BLaER1 treated with 17β-estradiol and CSF1 and Interleukin-3, amounts not matched to agents 10 nM and 100 nM (cell line): ENCODE measurements at regions not wholly inside any gene's neighbourhood (a gene's known extent, or its start where the extent isn't known, plus 50 kb on each side); places are given as distances from the start of the nearest gene placed in this dataset.

Experiments used
- H3K27ac ChIP-seq, 11 experiments: shearing (Covaris generic); formaldehyde crosslinking; 2 replicates each; pipeline ENCODE4 v1.8.1; 2022
- H3K27me3 ChIP-seq, 11 experiments: shearing (Covaris generic); formaldehyde crosslinking; 2 replicates each; pipeline ENCODE4 v1.8.1; 2022
- H3K36me3 ChIP-seq, 11 experiments: shearing (Covaris generic); formaldehyde crosslinking; 2 replicates each; pipeline ENCODE4 v1.8.1; 2022
- H3K4me1 ChIP-seq, 10 experiments: shearing (Covaris generic); formaldehyde crosslinking; 2 replicates each; pipeline ENCODE4 v1.8.1; 2022
- H3K4me2 ChIP-seq, 11 experiments: shearing (Covaris generic); formaldehyde crosslinking; 2 replicates each; pipeline ENCODE4 v1.8.1; 2022
- H3K4me3 ChIP-seq, 10 experiments: shearing (Covaris generic); formaldehyde crosslinking; 2 replicates each; pipeline ENCODE4 v1.8.1; 2022
- H3K9ac ChIP-seq, 11 experiments: shearing (Covaris generic); formaldehyde crosslinking; 2 replicates each; pipeline ENCODE4 v1.8.1; 2022
- H3K9me3 ChIP-seq, 11 experiments: shearing (Covaris generic); formaldehyde crosslinking; replicated peaks in 1 of 11; 2 replicates each; pipeline ENCODE4 v1.8.1; 2022
- H4K20me1 ChIP-seq, 11 experiments: shearing (Covaris generic); formaldehyde crosslinking; 2 replicates each; pipeline ENCODE4 v1.8.1; 2022
- Cebpa-rat ChIP-seq, 11 experiments: shearing (Covaris generic); IDR thresholded peaks; 2 replicates each; pipeline ENCODE4 v1.8.1; 2022

DNA sequence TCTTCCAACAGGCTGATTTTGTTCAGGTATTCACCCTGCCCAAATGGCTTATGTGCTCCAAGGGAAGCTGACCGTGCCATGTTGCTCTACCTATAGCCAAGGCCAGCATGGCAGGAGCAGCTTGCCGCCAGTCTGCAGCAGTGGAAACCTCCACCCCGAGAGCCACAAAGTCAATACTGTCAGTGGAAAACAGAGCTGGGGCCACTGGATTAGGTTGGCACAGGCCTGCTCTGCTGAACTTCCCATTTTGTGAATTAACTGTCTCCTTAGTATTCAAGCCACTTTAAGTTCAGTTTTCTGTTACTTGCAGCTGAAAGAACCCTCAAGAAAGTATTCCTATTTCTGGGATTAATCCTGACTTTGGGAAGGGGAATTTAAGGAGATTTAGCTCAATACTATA is 63.8 kb upstream of the XCR1 start:
- Histone ChIP-seq H4K20me1 (no peaks in the 10 kb centered on the region), H3K4me2 (peak overlapping the region; percentile 53 to 90 (median 82); a peak in 20 of 22 replicates), H3K9ac (peak overlapping the region in 7 of 11 experiments; percentile 15 to 91 (median 81); a peak in 12 of 22 replicates), H3K9me3 (peaks cover 0 to 15% (median 5%) of the 10 kb centered on the region in 11 experiments; a peak in 11 of 22 replicates), H3K27me3 (no peaks in the 10 kb centered on the region), H3K4me1 (peaks cover 47 to 100% (median 80%) of the 10 kb centered on the region in 10 experiments), H3K36me3 (no peaks in the 10 kb centered on the region), H3K4me3 (no peak overlapping the region), H3K27ac (peak overlapping the region; percentile 89 to 100 (median 97))
- no peak for TF ChIP-seq Cebpa-rat (IDR thresholded peaks at IDR 0.05)

DNA sequence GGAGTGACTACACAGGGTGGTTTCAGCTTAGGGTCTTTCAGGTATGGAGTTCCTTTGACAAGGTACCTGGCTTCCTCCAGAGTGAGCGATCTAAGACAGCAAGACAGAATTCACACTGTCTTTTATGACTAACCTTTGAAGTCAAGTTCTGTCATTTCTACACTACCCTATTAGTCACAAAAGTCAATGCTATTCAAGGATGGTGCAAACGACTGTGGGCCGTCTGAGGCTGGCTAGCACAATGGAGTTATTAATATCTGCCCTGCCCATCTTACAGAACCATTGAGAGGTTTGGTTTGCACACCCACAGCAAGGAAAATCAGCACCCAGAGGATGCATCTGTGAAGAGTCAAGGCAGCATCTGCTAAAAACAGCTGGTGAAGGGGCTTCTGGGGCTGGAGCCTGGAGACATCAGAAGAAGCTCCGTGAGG is 62.9 kb upstream of the XCR1 start:
- peak overlapping the region; percentile 45 to 90 (median 82) for H3K4me2 ChIP-seq
- H3K27me3 ChIP-seq = no peaks in the 10 kb centered on the region
- peak overlapping the region; percentile 37 to 100 (median 97) for H3K27ac ChIP-seq

DNA sequence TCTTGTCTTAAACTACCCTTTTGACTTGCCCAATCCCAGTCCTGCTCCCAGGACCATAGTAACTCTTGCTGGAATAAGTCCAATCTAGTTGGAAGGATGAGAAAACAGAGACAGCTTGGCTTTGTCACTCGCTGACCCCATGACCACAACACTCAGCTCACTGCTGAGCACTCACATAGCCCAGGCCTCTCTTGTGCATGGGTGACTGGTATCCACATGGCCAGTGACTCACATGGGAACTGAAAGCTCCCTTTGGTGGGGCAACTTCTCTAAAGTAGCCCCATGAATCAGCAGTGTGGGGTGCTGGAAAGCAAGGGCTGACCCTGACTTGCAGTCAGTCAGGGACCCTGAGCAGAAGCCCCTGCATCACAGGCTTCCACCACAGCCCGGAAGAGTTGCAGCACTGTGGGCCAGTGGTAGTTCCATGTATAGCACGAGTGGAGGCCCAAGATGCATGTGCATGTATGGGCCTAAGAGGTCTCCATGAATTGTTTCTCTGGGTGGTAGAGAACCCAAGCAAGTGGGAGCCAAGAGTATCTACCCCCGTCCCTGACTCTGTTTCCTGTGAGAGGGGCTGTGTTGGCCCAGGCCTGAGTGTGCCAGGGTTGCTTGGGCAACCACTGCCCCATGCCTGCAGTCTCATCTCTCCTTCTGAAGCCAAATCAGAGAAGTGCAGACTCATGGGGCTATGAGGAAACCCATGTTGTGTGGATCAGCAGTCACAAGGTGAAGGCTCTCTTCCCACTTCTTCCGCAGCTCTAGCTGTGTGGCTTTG is 62.1 kb upstream of the XCR1 start:
- Histone ChIP-seq H3K4me3 (no peak overlapping the region), H3K27ac (peak overlapping the region; percentile 37 to 100 (median 97)), H3K9me3 (peaks cover 0 to 7% (median 0%) of the 10 kb centered on the region in 11 experiments; a peak in 9 of 22 replicates), H4K20me1 (no peaks in the 10 kb centered on the region), H3K4me1 (peaks cover 46 to 98% (median 64%) of the 10 kb centered on the region in 10 experiments), H3K4me2 (peak overlapping the region; percentile 45 to 90 (median 82)), H3K36me3 (no peaks in the 10 kb centered on the region), H3K9ac (peak overlapping the region in 8 of 11 experiments; percentile 23 to 91 (median 81); a peak in 15 of 22 replicates), H3K27me3 (no peaks in the 10 kb centered on the region)
- peak in 5 of 11 experiments; percentile 30 to 83 (median 49); a peak in 8 of 22 replicates for TF ChIP-seq Cebpa-rat (IDR thresholded peaks at IDR 0.05)

More for the DNA sequence above, 62.9 kb upstream of the XCR1 start:
- no peak overlapping the region for H3K4me3 ChIP-seq
- peaks cover 0 to 15% (median 4%) of the 10 kb centered on the region in 11 experiments; a peak in 11 of 22 replicates for H3K9me3 ChIP-seq
- H4K20me1 ChIP-seq = no peaks in the 10 kb centered on the region
- H3K36me3 ChIP-seq = no peaks in the 10 kb centered on the region
- no peak for TF ChIP-seq Cebpa-rat (IDR thresholded peaks at IDR 0.05)
- H3K9ac ChIP-seq = peak overlapping the region in 8 of 11 experiments; percentile 11 to 91 (median 81); a peak in 14 of 22 replicates
- peaks cover 47 to 100% (median 71%) of the 10 kb centered on the region in 10 experiments for H3K4me1 ChIP-seq

DNA sequence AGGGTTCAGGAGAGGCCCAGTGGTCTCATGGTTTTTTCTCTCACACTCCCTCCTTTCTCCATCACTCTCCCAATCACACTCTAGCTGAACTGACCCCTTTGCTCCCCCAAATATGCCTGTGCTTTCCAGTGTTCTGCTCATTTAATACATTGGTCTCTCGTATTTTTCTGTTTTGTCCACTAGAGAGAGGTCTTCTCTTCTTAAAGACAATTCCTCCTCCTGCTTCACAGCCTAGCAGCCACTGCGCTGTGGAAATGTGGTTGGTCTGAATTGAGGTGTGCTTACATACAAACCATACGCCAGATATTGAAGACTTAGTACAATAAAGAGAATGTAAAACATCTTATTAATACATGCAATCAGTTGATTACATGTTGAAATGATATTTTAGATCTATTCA is 60.6 kb upstream of the XCR1 start:
- H3K36me3 ChIP-seq = no peaks in the 10 kb centered on the region

DNA sequence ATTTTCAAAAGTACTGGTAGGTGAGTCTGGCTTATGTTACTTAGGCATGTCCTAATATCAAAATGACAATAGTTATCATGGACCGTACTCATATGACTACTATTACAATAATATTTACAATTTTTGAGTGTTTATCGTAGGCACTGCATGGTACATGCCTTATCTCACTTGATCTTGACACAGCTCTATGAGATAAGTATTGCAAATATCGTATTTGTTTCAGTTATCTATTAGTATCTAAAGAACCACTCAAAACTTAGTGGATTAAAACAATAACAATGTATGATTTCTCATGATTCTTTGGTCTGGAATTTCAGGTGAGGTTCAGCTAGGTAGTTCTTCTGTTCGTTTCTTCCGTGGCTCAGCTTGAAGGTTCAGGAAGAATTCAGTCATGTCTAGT is 59.7 kb upstream of the XCR1 start:
- Histone ChIP-seq H3K4me2 (peak overlapping the region in 4 of 11 experiments; percentile 76 to 89 (median 80); a peak in 4 of 22 replicates), H3K9me3 (no peaks in the 10 kb centered on the region), H4K20me1 (no peaks in the 10 kb centered on the region), H3K4me3 (no peak overlapping the region), H3K27me3 (no peaks in the 10 kb centered on the region), H3K9ac (peak overlapping the region in 1 of 11 experiments; percentile 7; a peak in 2 of 22 replicates), H3K4me1 (peaks cover 27 to 98% (median 40%) of the 10 kb centered on the region in 10 experiments), H3K36me3 (no peaks in the 10 kb centered on the region), H3K27ac (peak overlapping the region in 4 of 11 experiments; percentile 96 to 100 (median 99); a peak in 5 of 22 replicates)
- no peak for TF ChIP-seq Cebpa-rat (IDR thresholded peaks at IDR 0.05)

More for the DNA sequence above, 60.6 kb upstream of the XCR1 start:
- H3K9me3 ChIP-seq = no peaks in the 10 kb centered on the region
- peaks cover 36 to 98% (median 48%) of the 10 kb centered on the region in 10 experiments for H3K4me1 ChIP-seq
- H3K4me2 ChIP-seq = peak overlapping the region in 5 of 11 experiments; percentile 14 to 89 (median 79); a peak in 10 of 22 replicates
- H3K27me3 ChIP-seq = no peaks in the 10 kb centered on the region
- no peak overlapping the region for H3K4me3 ChIP-seq
- H3K9ac ChIP-seq = peak overlapping the region in 5 of 11 experiments; percentile 32 to 91 (median 37); a peak in 7 of 22 replicates
- H3K27ac ChIP-seq = peak overlapping the region in 8 of 11 experiments; percentile 3 to 100 (median 98); a peak in 11 of 22 replicates
- no peaks in the 10 kb centered on the region for H4K20me1 ChIP-seq
- no peak for TF ChIP-seq Cebpa-rat (IDR thresholded peaks at IDR 0.05)

DNA sequence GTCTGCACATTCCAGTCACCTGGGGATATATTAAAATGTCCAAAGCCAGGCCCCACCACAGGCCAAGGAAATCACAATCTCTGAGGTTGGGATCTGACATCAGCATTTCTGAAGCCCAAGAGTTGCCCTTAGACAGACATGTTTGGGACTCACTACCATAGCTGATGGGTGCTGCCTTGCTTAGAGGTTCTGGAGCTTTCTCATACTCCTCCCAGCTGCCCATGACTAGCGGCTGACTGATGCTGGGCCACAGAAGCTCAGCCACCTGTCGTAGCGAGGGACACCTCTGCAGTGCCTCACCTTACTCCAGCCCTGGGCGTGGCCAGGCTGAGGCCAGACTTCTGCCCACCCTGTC is 58.8 kb upstream of the XCR1 start:
- H3K27ac ChIP-seq = peak overlapping the region in 6 of 11 experiments; percentile 0 to 100 (median 17); a peak in 4 of 22 replicates

DNA sequence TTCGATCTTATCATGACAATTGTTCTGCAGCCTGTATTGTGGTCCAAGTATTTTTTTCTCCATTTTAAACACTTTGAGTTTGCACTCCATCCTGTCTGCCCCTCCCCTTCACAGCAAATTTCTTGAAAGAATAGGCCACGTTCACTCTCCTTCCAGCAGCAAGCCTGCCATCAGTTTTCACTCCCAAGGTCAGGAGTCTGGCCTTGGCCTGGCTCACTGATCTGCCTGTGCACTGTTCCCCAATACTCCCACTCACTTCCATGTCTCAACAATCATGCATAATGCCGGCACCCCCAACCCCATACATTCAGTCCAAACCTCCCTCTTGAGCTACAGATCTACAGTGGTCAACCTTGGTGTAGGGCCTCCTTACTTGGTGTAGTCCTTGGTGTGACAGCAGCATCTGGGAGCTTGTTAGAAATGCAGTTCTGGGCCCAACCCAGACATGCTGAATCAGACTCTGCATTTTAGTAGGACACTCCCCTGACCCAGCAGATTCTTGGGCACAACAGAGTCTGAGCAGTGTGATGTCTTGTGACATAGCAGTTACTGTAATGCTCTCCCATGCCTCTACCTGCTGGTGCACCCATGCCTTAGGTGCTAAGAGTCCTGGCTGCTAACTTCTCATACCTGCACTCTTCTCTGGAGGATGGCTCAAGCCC is 58.3 kb upstream of the XCR1 start:
- Histone ChIP-seq H3K27ac (peak overlapping the region in 5 of 11 experiments; percentile 0 to 100 (median 14); a peak in 3 of 22 replicates), H3K9me3 (no peaks in the 10 kb centered on the region), H3K4me1 (peaks cover 13 to 98% (median 25%) of the 10 kb centered on the region in 10 experiments), H3K4me2 (peak overlapping the region in 4 of 11 experiments; percentile 12 to 71 (median 58); a peak in 7 of 22 replicates), H3K27me3 (no peaks in the 10 kb centered on the region), H3K4me3 (no peak overlapping the region), H4K20me1 (no peaks in the 10 kb centered on the region), H3K36me3 (no peaks in the 10 kb centered on the region), H3K9ac (no peak overlapping the region; a peak in 1 of 22 replicates)
- TF ChIP-seq Cebpa-rat (IDR thresholded peaks at IDR 0.05) = no peak

More for the DNA sequence above, 58.8 kb upstream of the XCR1 start:
- Histone ChIP-seq H3K27me3 (no peaks in the 10 kb centered on the region), H3K9me3 (no peaks in the 10 kb centered on the region), H3K4me1 (peaks cover 18 to 98% (median 30%) of the 10 kb centered on the region in 10 experiments), H3K9ac (peak overlapping the region in 1 of 11 experiments; percentile 7; a peak in 1 of 22 replicates), H4K20me1 (no peaks in the 10 kb centered on the region), H3K4me3 (no peak overlapping the region), H3K36me3 (no peaks in the 10 kb centered on the region), H3K4me2 (peak overlapping the region in 4 of 11 experiments; percentile 10 to 71 (median 58); a peak in 7 of 22 replicates)
- TF ChIP-seq Cebpa-rat (IDR thresholded peaks at IDR 0.05) = no peak

DNA sequence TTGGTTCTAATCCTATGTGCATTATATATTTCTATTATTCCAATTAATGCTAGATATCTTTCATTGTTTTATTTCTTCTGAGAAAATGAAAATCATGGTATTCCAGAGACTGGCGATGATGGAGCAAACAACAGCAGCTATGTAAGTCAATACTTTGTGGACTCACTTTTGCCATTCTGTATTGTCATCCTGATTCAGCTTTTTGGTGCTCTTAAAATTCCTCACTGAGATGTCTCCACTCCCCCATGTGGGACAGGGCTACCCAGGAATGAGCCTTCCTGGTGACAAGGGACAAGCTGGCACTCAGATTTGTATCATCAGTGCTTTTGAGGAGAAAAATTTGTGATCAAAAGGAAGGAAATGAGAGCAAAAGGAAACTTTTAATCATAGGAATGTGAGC is 56.7 kb upstream of the XCR1 start:
- no peak overlapping the region for H3K4me3 ChIP-seq
- H3K9me3 ChIP-seq = no peaks in the 10 kb centered on the region
- H3K27me3 ChIP-seq = no peaks in the 10 kb centered on the region
- H3K9ac ChIP-seq = no peak overlapping the region
- H3K4me2 ChIP-seq = peak overlapping the region in 3 of 11 experiments; percentile 54 to 63 (median 55); a peak in 6 of 22 replicates
- H3K4me1 ChIP-seq = peaks cover 0 to 100% (median 12%) of the 10 kb centered on the region in 10 experiments; a peak in 14 of 20 replicates
- no peaks in the 10 kb centered on the region for H4K20me1 ChIP-seq
- no peaks in the 10 kb centered on the region for H3K36me3 ChIP-seq
- TF ChIP-seq Cebpa-rat (IDR thresholded peaks at IDR 0.05) = no peak
- peak overlapping the region in 1 of 11 experiments; percentile 7; a peak in 1 of 22 replicates for H3K27ac ChIP-seq
